ENCODE measurements at regions not wholly inside any gene's neighbourhood (a gene's known extent, or its start where the extent isn't known, plus 50 kb on each side); places are given as distances from the start of the nearest gene placed in this dataset.

- TF ChIP-seq CTCF (IDR thresholded peaks at IDR 0.05; ENCODE audit: low read depth, low read length, poor library complexity, severe bottlenecking) (no peak), EZH2phosphoT487 (IDR thresholded peaks at IDR 0.05; ENCODE audit: borderline replicate concordance, low read length) (no peak)
Measured at GRCh38 chr21:28654406-28654805, 338.3 kb downstream of the LTN1 start.
